Cardiac fibroblast (primary cell): ENCODE measurements at regions not wholly inside any gene's neighbourhood (a gene's known extent, or its start where the extent isn't known, plus 50 kb on each side); places are given as distances from the start of the nearest gene placed in this dataset.

Experiments used
- DNase-seq, 2 donors: peaks; one replicate each; pipeline versions ENCODE4 v3.0.0 to v3.0.0-alpha.2; 2010; ENCODE audit warnings: low read depth in 2 of 2
- H3K4me3 ChIP-seq, 2 donors: replicated peaks in 1 of 2; 1 replicate in 1 of 2; 2 replicates in 1 of 2; pipeline ENCODE4 v1.5.1; 2011; ENCODE audit warnings: low read depth in 2 of 2, low read length in 2 of 2, mild to moderate bottlenecking in 2 of 2, moderate library complexity in 1 of 2
- CTCF ChIP-seq: IDR thresholded peaks from one replicate; pipeline ENCODE4 v1.5.1; 2011; ENCODE audit warnings: low read depth, mild to moderate bottlenecking, low read length, inconsistent platforms

- no peak overlapping the region for H3K4me3 ChIP-seq
- TF ChIP-seq CTCF = no peak
- peak; percentile 22 to 71 for DNase-seq
These were observed 77.0 kb upstream of the SIAH1 start for GRCh38 chr16:48462106-48462740.

GRCh38 chr16:48459167-48459566, 74.0 kb upstream of the SIAH1 start:
- no peak for DNase-seq
- TF ChIP-seq CTCF = no peak
- H3K4me3 ChIP-seq = no peak overlapping the region

GRCh38 chr16:48454051-48454450, 68.8 kb upstream of the SIAH1 start:
- DNase-seq = no peak
- H3K4me3 ChIP-seq = no peak overlapping the region
- no peak for TF ChIP-seq CTCF

- H3K4me3 ChIP-seq = no peak overlapping the region
- no peak for DNase-seq
- TF ChIP-seq CTCF = no peak
These were observed 68.0 kb upstream of the SIAH1 start for GRCh38 chr16:48452991-48453760.

- no peak overlapping the region for H3K4me3 ChIP-seq
- TF ChIP-seq CTCF = no peak
- DNase-seq = no peak
These were observed 66.1 kb upstream of the SIAH1 start for GRCh38 chr16:48451323-48451722.

GRCh38 chr16:48450367-48450766, 65.2 kb upstream of the SIAH1 start:
- peak in 1 of 2 donors; percentile 24 for DNase-seq
- TF ChIP-seq CTCF = no peak

More at GRCh38 chr16:48450367-48450766, 65.2 kb upstream of the SIAH1 start:
- no peak overlapping the region for H3K4me3 ChIP-seq
